RKO (cell line): ENCODE measurements at regions not wholly inside any gene's neighbourhood (a gene's known extent, or its start where the extent isn't known, plus 50 kb on each side); places are given as distances from the start of the nearest gene placed in this dataset.
"Not testable (repeated sequence)": the region's sequence is repeated elsewhere in the genome, so short reads cannot be mapped to it uniquely, and the experiment has no call there.

Experiments used
- DNase-seq: peaks from one replicate; pipeline ENCODE4 v3.0.0-alpha.2; 2016; ENCODE audit warnings: low spot score

- DNase-seq, result no peak
These were observed 227.4 kb upstream of the AZI2 start for GRCh38 chr3:28575746-28576613.

DNA sequence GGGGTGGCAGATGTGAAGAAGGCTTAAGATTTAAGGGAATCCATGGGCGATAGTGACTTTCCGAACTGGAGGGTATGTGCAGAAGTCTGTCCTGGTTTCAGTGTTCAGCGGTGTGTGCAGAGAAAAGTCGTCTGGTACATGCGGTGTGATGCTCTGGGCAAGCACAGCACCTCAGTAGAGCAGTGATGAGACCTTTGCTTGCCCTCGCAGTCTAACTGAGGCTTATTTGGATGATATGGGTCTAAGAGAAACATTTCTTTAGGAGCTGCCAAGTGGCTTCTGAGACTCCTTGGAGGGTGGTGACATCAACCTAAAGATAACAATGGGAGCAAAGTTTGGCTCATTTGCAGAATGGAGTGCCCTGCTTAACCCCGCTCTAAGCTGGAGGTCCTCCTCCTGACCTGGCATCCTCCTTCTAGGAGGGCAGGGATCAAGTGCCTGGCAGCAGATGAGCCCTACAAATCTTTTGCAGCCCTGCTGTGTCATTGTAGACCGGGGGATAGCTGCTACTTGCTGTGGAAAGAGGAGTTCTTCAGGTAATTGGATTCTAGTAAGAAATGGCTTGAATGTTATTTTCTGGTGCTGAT lies 228.1 kb upstream of the AZI2 start:
- no peak for DNase-seq

DNA sequence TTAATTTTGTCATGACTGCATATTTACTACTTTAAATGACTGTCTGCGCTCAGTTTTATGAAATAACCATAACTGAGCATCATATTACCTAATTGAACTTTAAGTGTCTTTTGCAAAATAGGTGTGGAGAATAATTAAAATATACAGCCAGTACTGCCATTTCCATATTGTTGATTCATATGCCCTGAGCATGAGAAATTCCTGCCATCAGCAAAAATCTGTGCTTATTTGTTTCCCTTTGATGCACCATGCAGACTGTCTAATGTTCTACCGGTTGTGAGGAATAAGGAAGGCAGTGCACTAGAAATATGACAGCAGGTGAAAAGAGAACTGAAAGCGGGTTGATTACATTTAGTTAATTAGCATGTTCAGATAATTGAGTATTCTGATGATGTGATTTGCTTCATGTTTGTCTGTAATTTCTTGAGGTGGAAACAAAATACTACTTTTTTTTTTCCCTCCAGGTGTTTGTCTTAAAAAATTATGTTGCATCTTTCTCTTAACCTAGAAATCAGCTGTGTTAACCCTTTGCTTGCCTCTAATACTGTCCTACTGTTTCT lies 229.4 kb upstream of the AZI2 start:
- DNase-seq, result no peak

GRCh38 chr3:28586325-28586724 lies 237.7 kb upstream of the AZI2 start:
- no peak for DNase-seq

- no peak for DNase-seq
These were observed 239.1 kb upstream of the AZI2 start for GRCh38 chr3:28587723-28588122.

GRCh38 chr3:28590216-28590615 lies 241.6 kb upstream of the AZI2 start:
- DNase-seq, result peak; percentile 7

DNA sequence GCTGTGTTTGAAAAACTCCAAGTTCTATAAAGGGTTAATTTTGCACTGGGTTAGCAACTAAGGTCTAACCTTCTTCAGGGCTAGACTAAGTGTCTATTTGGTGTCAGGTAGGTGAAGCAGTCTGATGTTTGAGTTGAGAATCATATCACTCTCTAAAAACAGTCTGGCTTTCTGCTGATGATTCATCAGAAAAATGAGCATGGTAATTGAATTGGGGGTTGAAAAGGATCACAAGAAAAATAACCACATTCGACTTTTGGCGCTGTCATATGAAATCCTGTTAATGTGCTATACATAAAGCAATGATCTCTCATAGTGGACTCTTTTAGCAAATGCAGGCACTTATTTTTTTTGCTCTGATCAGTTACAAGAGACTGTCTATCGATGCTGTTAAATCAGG lies 242.2 kb upstream of the AZI2 start:
- peak; percentile 7 for DNase-seq

- peak; percentile 5 for DNase-seq
These were observed 246.7 kb upstream of the AZI2 start for GRCh38 chr3:28595372-28595771.

DNA sequence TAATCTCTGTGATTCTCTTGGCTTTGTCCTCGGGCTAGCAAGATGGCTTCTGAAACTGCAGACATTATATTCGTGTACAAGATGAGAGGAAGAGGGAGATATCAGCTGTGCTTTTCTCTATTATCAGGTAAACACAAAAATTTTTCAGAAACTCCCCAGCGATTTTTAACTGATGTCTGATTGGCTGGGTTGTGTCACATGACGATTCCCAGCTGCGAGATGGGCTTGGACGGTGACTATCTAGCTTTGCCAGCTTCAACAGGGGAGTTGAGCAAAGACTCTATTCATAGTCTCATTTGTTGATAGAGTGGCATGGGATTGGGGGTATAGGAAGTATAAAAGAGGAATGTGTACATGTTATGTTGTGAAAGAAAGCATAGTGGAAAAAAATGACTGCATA lies 248.8 kb upstream of the AZI2 start:
- DNase-seq, result no peak

DNA sequence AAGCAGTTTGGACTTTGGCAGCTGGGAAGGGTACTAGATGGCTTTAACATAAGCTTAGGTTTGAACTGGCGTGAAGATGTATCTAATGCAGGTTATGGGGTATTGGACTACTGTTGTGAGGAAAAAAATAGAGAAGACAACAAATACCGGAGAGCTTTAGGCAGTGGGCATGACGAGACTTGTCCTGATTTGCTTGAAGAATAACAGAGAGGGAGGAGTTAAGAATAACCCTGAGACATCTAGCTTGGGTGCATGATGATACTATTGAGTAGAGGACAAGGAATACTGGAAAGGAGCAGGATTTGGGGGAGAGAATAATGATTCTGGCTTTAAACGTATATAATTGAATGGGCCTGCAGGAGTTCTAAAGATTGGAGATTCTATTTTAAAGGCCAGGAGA lies 249.5 kb upstream of the AZI2 start:
- no peak for DNase-seq

DNA sequence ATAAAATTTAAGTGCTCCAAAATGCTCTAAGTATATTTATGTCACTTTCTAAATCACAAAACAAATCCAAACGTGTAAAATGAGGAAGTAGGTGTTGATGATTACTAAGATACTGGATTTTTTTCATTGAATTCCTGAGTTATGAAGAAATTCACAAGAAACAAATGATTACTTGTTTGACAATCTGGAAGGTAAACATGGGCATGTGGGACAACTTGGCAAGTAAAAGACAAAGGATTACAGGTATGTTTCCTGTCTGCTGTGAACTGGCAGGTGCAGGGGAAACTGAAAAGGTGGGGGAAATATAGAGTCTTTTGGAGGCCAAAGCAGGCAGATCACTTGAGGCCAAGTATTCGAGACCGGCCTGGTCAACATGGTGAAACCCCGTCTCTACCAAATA lies 252.7 kb upstream of the AZI2 start:
- no peak for DNase-seq

GRCh38 chr3:28606283-28606682 lies 257.7 kb upstream of the AZI2 start:
- no peak for DNase-seq

DNA sequence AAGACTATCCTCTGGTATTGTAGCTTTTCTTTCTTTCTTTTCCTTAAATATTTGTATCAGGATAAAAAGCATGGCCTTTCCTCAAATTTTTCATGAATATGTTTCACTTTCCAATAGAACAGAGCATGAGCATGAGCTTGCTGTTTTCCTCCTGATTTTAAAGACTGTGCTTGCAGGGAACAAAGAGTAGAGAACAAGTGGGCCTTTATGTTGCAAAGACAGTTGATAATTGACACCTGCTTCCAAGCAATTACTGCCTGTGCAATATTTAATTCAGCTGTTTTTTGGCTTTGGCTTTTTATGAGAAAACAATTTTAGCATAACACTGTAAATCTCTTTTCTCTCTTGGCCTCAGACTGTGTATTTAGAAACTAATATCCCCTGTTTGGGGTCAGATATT lies 263.6 kb upstream of the AZI2 start:
- DNase-seq, result no peak

- DNase-seq, result no peak
These were observed 265.0 kb upstream of the AZI2 start for GRCh38 chr3:28613511-28614106.

DNA sequence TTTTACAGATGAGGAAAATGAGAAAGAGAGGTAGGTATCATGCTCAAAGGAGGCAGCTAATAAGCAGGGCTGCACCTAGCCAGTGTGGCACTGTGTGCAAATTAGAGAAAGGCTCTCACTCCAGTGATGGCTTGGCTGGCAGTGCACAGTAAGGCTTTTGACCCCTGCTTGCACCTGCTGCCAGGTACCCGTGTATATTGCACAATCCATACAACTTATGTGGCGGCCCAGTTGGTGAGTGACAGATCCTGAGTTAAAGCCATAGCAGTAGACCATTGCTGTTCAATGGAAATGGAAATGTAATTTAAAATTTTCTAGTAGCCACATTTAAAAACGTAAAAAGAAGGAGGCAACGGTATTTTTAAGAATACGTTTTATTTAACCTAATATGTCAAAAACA lies 266.4 kb upstream of the AZI2 start:
- DNase-seq, result no peak

- no peak for DNase-seq
These were observed 267.3 kb upstream of the AZI2 start for GRCh38 chr3:28615971-28616370.

GRCh38 chr3:28617821-28618220 lies 269.2 kb upstream of the AZI2 start:
- no peak for DNase-seq

GRCh38 chr3:28623106-28623505 lies 274.5 kb upstream of the AZI2 start:
- DNase-seq, result no peak

- DNase-seq, result no peak
These were observed 275.5 kb upstream of the AZI2 start for GRCh38 chr3:28624084-28624483.

DNA sequence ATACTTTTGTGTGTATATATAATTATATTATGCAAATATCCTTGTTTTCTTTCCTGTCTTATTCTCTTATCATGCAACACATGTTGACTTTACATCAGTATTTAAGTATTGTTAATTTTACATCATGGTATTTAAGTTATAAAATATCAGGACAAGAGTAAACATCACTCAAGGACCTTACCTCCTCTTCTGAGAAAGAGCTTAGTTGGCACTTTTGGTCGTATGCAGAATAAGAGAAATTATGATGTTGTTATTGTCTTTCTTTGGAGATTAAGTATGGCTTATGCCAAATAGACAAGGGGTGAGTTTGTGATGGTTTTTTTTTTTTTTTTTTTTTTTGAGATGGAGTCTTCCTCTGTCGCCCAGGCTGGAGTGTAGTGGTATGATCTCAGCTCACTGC lies 279.2 kb upstream of the AZI2 start:
- not testable (repeated sequence) for DNase-seq

- DNase-seq, result no peak
These were observed 285.4 kb upstream of the AZI2 start for GRCh38 chr3:28634019-28634418.

GRCh38 chr3:28637742-28638141 lies 289.1 kb upstream of the AZI2 start:
- no peak for DNase-seq

GRCh38 chr3:28645149-28645548 lies 296.5 kb upstream of the AZI2 start:
- no peak for DNase-seq
